Fibroblast of villous mesenchyme (primary cell): ENCODE measurements at regions not wholly inside any gene's neighbourhood (a gene's known extent, or its start where the extent isn't known, plus 50 kb on each side); places are given as distances from the start of the nearest gene placed in this dataset.

Experiments
- DNase-seq: peaks from one replicate; pipeline ENCODE4 v3.0.0-alpha.2; 2010; ENCODE audit warnings: low read depth
- H3K4me3 ChIP-seq: 2 replicates; pipeline ENCODE4 v1.5.1; 2011; ENCODE audit warnings: low read depth, mild to moderate bottlenecking, low read length
- TF ChIP-seq, protein P1 (sequence below): IDR thresholded peaks from 2 replicates; pipeline ENCODE4 v1.5.1; 2012; ENCODE audit warnings: low read depth, mild to moderate bottlenecking, low read length; ENCODE audit not compliant: insufficient read depth

DNA sequence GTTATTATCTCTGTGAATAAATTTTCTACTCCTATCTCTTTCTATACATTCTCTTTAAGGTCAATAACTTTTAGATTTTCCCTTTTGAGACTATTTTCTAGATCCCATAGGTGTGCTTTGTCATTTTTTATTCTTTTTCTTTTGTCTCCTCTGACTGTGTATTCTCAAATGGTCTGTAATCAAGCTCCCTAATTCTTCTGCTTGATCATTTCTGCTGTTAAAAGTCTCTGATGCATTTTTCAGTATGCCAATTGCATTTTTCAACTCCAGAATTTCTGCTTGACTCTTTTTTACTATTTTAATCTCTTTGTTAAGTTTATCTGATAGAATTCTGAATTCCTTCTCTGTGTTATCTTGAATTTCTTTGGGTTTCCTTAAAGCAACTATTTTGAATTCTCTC, 78.2 kb downstream of the THNSL1 start:
- H3K4me3 ChIP-seq, result no peak overlapping the region
- no peak for DNase-seq
- TF ChIP-seq, protein P1, sequence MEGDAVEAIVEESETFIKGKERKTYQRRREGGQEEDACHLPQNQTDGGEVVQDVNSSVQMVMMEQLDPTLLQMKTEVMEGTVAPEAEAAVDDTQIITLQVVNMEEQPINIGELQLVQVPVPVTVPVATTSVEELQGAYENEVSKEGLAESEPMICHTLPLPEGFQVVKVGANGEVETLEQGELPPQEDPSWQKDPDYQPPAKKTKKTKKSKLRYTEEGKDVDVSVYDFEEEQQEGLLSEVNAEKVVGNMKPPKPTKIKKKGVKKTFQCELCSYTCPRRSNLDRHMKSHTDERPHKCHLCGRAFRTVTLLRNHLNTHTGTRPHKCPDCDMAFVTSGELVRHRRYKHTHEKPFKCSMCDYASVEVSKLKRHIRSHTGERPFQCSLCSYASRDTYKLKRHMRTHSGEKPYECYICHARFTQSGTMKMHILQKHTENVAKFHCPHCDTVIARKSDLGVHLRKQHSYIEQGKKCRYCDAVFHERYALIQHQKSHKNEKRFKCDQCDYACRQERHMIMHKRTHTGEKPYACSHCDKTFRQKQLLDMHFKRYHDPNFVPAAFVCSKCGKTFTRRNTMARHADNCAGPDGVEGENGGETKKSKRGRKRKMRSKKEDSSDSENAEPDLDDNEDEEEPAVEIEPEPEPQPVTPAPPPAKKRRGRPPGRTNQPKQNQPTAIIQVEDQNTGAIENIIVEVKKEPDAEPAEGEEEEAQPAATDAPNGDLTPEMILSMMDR, result no peak

DNA sequence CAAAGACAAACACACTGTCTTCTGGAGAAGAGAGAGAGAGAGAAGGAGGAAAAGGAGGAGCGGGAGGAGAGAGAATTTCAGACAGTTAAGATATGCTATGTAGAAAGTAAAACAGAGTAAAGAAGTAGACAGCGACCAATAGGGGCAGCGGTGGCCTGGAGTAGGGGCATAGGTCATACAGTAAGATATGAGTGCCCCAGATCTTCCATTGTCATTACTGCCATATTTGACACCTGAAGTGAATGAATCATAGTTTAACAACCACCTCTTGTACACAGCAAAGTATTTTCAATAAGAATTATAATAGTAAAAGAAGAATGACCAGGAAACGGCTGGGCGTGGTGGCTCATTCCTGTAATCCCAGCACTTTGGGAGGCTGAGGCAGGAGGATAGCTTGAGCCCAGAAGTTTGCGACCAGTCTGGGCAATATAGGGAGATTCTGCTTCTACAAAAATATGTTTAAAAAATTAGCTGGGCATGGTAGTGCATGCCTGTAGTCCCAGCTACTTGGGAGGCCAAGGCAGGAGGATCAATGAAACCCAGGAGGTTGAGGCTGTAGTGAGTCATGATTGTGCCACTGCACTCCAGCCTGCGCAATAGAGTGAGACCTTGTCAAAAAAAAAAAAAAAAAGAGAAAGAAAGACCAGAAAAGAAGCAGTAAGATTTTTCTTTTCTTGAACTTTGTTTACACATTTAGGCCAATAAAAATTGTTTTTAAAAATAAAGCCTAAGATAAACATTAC, 77.0 kb upstream of the GPR158 start:
- TF ChIP-seq, protein P1, result no peak
- DNase-seq, result no peak
- no peak overlapping the region for H3K4me3 ChIP-seq

DNA sequence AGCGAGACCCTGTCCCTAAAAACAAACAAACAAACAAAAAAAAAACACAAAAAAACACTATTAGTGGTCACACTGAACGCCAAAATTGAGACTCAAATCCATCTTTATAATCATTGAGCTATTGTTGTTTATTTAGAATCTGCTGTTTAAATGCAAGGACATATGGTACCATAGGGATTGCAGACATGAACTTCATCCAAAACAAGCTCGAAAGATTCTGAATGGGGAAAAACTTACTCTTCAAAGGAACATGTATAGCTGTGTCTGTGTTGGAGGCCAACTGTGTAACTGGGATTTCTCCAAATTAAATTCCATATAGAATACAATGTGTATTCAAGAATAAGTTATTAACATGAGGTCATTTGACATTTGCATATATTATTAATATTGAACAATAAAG, 74.7 kb upstream of the GPR158 start:
- TF ChIP-seq, protein P1, result no peak
- DNase-seq, result no peak

DNA sequence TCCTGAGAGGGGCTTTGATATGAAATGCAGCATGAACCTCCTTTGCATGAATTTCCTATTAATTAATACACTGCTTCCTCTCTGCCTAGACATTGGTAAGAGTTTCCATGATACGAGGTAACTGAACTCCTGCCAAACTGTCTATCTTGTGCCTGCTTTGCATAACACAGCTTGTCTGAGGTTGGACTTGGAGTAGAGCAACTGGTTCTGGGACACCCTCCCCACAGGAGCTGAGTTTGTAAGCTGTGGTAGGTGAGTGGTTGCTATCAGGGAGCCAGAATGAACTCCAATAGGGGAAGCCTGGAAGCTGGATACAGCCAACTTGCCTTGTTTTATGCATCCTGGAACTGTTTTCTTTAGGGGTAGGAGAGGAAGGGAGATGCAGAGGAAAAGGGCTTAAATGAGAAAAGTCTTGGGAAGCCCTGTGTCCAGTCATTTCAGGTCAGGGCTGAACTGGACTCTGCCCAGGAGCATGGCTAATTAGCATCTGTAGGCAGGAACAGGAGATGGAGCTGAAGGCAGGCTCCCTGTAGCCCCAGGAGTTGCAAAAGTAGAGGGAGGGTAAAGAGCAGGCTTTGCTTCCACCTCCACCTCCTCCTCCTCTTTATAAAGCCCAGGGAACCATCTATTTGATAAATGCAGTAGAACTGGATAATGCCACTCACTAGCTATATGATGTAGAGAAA, 73.2 kb upstream of the GPR158 start:
- no peak overlapping the region for H3K4me3 ChIP-seq
- TF ChIP-seq, protein P1, result no peak
- no peak for DNase-seq

More for the DNA sequence above, 74.7 kb upstream of the GPR158 start:
- H3K4me3 ChIP-seq, result no peak overlapping the region

DNA sequence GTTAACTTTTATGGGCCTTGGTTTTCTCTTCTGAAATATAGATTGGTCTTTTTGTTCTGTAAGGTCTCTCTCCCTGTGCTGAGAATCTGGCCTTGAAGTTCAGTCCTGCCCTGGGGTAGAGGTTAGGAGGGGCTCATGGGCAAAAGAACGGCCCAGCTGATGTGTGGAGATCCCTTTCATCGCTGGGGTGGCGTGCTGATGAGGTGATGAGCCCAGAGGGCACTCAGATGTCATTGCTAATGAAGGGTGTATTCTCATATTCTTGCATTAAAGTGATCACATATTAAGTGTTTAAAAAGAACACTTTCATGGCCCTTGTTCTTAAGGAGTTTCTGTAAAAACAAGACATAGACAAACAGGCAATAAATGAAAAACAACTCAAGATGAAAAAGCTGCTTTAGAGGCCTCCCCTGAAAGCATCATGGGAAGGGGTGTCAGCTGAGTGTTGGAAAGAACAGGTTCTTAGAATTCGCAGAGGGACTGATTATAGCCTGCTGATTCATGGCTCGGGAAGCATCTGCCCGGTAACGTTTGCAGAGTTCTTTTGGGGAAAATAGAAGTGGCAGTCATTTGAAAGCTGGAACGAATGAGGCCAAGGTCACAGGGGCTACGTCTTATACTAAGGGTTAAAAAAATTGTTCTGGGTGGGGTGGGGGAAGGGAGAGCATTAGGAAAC, 72.5 kb upstream of the GPR158 start:
- no peak for DNase-seq
- TF ChIP-seq, protein P1, result no peak
- no peak overlapping the region for H3K4me3 ChIP-seq

DNA sequence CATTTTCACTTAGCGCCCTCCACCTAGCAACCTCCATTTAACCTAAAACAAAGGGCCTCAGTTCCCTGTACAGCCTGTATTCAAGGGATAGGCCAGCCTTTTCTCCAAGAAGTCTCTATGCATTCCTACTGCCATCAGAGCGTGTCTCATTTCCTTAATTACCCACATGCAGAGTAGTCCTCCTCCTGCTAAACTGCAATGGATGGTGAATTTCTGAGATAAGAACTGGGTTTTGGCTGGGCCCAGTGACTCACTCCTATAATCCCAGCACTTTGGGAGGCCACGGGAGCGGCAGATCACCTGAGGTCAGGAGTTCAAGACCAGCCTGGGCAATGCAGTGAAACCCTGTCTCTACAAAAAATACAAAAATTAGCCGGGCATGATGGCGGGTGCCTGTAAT, 71.1 kb upstream of the GPR158 start:
- TF ChIP-seq, protein P1, result no peak
- no peak overlapping the region for H3K4me3 ChIP-seq
- DNase-seq, result no peak
